ENCODE measurements at regions not wholly inside any gene's neighbourhood (a gene's known extent, or its start where the extent isn't known, plus 50 kb on each side); places are given as distances from the start of the nearest gene placed in this dataset.
"Not testable (repeated sequence)": the region's sequence is repeated elsewhere in the genome, so short reads cannot be mapped to it uniquely, and the experiment has no call there.

DNA sequence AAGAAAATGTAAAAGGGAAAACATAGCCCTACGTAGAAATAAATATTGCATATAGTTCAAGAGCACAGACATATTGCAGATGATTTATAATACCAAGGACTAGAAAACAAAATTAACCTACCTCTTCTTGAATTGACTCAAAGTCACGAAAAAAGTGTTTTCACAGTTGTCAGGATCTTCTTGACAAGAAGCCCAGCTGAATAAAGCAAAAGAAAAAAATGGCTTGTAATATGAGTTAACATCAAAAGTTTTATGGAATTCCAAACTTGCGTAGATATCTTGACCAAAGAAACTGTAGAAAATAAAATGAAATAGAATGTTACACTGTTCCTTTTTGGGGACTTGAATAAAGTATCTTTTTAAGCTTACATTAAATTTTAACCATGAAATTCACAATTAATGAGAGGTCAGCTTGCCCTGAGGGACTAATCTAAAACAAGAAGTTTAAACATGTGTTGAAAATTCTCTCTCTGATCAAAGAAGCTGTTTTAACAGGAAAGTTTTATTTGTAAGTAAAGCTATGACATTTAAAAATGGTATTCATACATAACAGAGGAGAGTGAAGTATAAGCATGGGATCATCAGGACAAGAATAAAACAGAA, 133.1 kb upstream of the SEMA3C start:
- Mint-ChIP-seq H3K4me3 (ENCODE audit: low read depth) (no peak overlapping the region), H3K27ac (no peak overlapping the region), H3K27me3 (ENCODE audit: low read depth) (no peaks in the 10 kb centered on the region), H3K4me1 (ENCODE audit: low read depth) (no peaks in the 10 kb centered on the region), H3K9me3 (peaks cover 31% of the 10 kb centered on the region), H3K36me3 (ENCODE audit: low read depth) (no peaks in the 10 kb centered on the region)
- intact Hi-C loops (cut with micrococcal nuclease), result loop anchor here (5.0 kb wide), 1 partner anchor 355 kb away; no protein-coding TSS in a partner anchor
- no peak for DNase-seq (ENCODE audit: low spot score)

DNA sequence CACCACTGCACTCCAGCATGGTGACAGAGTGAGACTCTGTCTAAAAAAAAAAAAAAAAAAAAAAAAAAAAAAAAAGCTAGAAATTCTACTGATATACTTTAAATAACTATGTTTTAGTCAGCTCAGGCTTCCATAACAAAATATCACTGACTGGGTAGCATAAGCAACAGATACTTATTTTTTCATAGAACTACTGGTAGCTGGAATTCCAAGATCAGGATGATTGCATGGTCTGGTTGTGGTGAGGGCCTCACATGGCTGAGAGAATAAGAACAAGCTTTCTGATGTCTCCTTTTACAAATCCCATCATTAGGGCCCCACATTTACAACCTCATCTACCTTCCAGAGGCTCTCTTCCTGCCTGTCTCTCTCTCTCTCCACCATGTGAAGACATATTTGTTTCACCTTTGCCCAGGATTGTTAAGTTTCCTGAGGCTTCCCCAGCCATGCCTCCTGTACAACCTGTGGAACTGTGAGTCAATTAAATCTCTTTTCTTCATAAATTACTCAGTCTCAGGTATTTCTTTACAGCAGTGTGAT, 126.7 kb upstream of the SEMA3C start:
- no peak for DNase-seq (ENCODE audit: low spot score)
- intact Hi-C loops (cut with micrococcal nuclease), result no loop called here
- H3K36me3 Mint-ChIP-seq (ENCODE audit: low read depth), result no peaks in the 10 kb centered on the region
- no peak overlapping the region for H3K4me3 Mint-ChIP-seq (ENCODE audit: low read depth)
- no peaks in the 10 kb centered on the region for H3K27me3 Mint-ChIP-seq (ENCODE audit: low read depth)
- H3K4me1 Mint-ChIP-seq (ENCODE audit: low read depth), result no peaks in the 10 kb centered on the region
- peaks cover 43% of the 10 kb centered on the region for H3K9me3 Mint-ChIP-seq
- H3K27ac Mint-ChIP-seq, result no peak overlapping the region

DNA sequence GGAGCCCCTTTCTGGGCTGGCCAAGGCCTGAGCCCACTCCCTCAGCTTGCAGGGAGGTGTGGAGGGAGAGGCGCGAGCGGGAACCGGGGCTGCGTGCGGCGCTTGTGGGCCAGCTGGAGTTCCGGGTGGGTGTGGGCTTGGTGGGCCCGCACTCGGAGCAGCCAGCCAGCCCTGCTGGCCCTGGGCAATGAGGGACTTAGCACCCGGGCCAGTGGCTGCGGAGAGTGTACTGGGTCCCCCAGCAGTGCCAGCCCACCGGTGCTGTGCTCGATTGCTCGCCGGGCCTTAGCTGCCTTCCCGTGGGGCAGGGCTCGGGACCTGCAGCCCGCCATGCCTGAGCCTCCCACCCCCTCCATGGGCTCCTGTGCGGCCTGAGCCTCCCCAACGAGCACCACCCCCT, 123.8 kb upstream of the SEMA3C start:
- H3K27me3 Mint-ChIP-seq (ENCODE audit: low read depth); H3K4me1 Mint-ChIP-seq (ENCODE audit: low read depth); intact Hi-C loops (cut with micrococcal nuclease); H3K4me3 Mint-ChIP-seq (ENCODE audit: low read depth); DNase-seq (ENCODE audit: low spot score); H3K27ac Mint-ChIP-seq; H3K36me3 Mint-ChIP-seq (ENCODE audit: low read depth): not testable (repeated sequence)
- H3K9me3 Mint-ChIP-seq, result peaks cover 35% of the 10 kb centered on the region

DNA sequence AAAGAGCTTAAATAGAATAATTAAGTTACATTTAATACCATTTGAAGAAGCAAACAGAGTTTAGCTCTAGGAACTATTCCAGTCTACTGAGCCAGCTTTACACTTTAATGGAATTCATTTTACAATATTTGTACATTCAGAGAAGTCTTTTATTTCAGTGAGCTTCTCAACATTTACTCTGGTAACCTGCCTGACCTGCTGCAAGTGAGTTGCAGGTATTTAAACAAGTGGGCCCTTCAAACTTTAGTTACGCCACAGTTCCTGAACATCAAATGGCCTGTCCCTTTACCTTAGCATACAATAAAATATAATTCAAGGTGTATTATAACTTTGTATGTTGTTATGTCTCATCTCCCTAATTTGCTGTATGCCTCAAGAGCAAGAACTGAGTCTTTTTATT, 121.6 kb upstream of the SEMA3C start:
- Mint-ChIP-seq H3K4me1 (ENCODE audit: low read depth) (no peaks in the 10 kb centered on the region), H3K36me3 (ENCODE audit: low read depth) (no peaks in the 10 kb centered on the region), H3K27me3 (ENCODE audit: low read depth) (no peaks in the 10 kb centered on the region), H3K27ac (no peak overlapping the region), H3K4me3 (ENCODE audit: low read depth) (no peak overlapping the region), H3K9me3 (peaks cover 23% of the 10 kb centered on the region)
- DNase-seq (ENCODE audit: low spot score), result no peak
- intact Hi-C loops (cut with micrococcal nuclease), result no loop called here

DNA sequence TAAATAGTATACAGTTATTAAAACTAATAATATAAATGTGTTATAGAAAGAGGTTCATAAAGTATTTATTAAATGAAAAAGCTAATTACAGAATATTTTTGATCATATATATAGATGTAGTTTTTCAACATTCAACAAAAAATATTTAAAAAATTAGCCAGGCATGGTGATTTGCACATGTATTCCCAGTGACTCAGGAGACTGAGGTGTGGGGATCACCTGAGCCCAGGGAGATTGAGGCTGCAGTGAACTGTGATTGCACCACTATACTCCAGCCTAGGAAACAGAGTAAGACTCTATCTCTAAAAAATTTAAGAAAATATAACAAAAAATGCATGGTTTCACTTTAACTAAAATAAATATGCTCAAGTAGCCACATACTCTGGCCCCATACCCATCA, 118.0 kb upstream of the SEMA3C start:
- H3K9me3 Mint-ChIP-seq, result peaks cover 19% of the 10 kb centered on the region
- H3K4me3 Mint-ChIP-seq (ENCODE audit: low read depth), result no peak overlapping the region
- H3K4me1 Mint-ChIP-seq (ENCODE audit: low read depth), result no peaks in the 10 kb centered on the region
- intact Hi-C loops (cut with micrococcal nuclease), result no loop called here
- no peak for DNase-seq (ENCODE audit: low spot score)
- H3K36me3 Mint-ChIP-seq (ENCODE audit: low read depth), result no peaks in the 10 kb centered on the region
- no peak overlapping the region for H3K27ac Mint-ChIP-seq
- no peaks in the 10 kb centered on the region for H3K27me3 Mint-ChIP-seq (ENCODE audit: low read depth)

DNA sequence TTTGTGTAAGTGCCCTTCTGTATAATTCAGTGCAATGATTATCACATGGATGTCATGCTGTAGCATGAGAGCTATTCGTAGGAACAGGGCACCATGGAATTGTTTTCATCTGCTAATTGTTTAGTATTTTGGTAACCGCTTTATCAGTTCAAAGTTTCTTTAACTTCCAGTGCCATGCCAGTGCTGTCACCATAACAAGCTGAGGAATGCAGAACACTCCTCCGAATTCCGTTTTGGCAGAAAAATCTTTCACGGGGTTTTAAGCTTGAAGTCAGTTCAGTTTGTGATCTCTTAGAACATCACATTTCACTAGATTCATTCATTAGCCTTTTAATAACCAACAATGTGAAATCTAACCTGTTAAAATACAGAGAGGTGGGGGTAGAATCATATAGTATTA, 117.2 kb upstream of the SEMA3C start:
- Mint-ChIP-seq H3K4me1 (ENCODE audit: low read depth) (no peaks in the 10 kb centered on the region), H3K27ac (no peak overlapping the region), H3K9me3 (peaks cover 15% of the 10 kb centered on the region), H3K27me3 (ENCODE audit: low read depth) (no peaks in the 10 kb centered on the region), H3K4me3 (ENCODE audit: low read depth) (no peak overlapping the region), H3K36me3 (ENCODE audit: low read depth) (no peaks in the 10 kb centered on the region)
- intact Hi-C loops (cut with micrococcal nuclease), result no loop called here
- no peak for DNase-seq (ENCODE audit: low spot score)

DNA sequence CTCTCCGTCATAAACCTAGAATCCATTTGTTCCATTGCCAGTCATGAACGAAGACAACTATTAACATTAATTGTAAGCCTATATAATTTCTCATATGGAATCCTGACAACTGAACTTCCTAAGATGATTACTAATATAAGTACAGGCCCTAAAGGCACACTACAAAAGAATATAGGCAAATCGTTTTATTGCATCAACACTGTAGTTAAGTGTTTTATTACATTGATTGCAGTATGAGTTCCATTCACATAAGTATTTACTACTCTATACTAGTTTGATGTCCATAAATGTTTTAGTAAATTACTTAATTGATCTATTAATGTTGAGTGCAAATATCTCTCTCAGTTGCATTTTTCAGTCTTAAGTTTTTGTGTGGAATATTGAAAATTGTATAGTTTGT, 113.1 kb upstream of the SEMA3C start:
- Mint-ChIP-seq H3K27me3 (ENCODE audit: low read depth) (no peaks in the 10 kb centered on the region), H3K9me3 (peaks cover 11% of the 10 kb centered on the region), H3K27ac (no peak overlapping the region), H3K36me3 (ENCODE audit: low read depth) (no peaks in the 10 kb centered on the region), H3K4me1 (ENCODE audit: low read depth) (no peaks in the 10 kb centered on the region), H3K4me3 (ENCODE audit: low read depth) (no peak overlapping the region)
- intact Hi-C loops (cut with micrococcal nuclease), result no loop called here
- no peak for DNase-seq (ENCODE audit: low spot score)

DNA sequence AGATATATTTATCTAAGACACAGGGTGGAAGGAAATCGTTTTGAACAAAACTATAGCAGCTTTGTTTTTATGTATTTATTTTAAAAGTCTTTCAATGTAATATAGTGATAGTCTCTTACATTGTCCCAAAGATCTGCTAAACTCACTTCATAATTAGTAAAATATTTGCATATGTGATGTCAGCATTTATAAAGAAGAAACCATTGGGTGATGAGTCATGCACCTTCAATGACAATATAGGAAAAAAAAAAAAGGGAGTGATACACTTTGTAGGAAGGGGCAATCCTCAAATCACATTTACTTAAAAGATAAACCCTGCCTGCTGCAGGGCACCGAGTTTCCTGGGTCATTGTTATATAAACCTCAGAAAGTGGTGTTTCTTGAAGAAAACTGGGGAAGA, 112.4 kb upstream of the SEMA3C start:
- Mint-ChIP-seq H3K27ac (no peak overlapping the region), H3K4me3 (ENCODE audit: low read depth) (no peak overlapping the region), H3K36me3 (ENCODE audit: low read depth) (no peaks in the 10 kb centered on the region), H3K4me1 (ENCODE audit: low read depth) (no peaks in the 10 kb centered on the region), H3K9me3 (peaks cover 11% of the 10 kb centered on the region), H3K27me3 (ENCODE audit: low read depth) (no peaks in the 10 kb centered on the region)
- no peak for DNase-seq (ENCODE audit: low spot score)
- intact Hi-C loops (cut with micrococcal nuclease), result no loop called here

DNA sequence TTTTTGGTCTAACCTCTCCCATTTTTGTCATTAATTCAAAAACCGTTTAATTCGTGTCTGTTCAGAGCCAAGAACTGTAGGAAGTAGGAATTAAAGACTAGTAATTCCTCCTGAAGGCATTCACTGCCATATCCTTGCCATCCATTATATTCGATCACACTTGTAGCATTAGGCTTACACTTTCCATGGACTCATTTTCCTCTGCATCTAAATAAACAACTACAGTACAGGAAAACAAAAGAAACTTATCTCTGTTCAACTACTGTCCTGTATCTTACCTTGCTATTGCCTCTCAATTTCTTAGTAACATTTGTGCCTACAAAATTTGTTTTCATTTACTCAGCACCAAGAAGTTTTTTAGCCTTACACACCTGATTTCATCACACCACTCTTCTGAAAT, 111.6 kb upstream of the SEMA3C start:
- Mint-ChIP-seq H3K4me1 (ENCODE audit: low read depth) (no peaks in the 10 kb centered on the region), H3K27ac (no peak overlapping the region), H3K36me3 (ENCODE audit: low read depth) (no peaks in the 10 kb centered on the region), H3K9me3 (peaks cover 8% of the 10 kb centered on the region), H3K27me3 (ENCODE audit: low read depth) (no peaks in the 10 kb centered on the region), H3K4me3 (ENCODE audit: low read depth) (no peak overlapping the region)
- intact Hi-C loops (cut with micrococcal nuclease), result no loop called here
- DNase-seq (ENCODE audit: low spot score), result no peak

DNA sequence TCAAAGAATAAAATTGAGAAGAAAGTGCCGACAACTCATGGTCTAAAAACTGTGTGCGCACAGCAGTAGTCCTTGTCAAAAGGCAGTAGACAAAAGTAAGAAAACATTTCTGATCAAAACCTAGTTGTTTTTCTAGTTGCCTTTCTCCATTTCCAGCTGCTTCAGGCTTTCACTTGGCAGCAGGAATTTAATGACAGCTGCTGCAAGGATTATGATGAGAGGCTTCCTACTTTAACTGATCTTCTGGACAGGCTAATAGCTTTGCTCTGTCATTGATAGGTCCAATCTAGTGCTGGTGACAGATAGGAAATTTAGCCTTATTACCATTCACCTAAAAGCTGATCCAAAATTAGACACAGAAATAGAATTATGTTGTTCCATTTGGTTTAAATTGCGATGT, 110.7 kb upstream of the SEMA3C start:
- no peak overlapping the region for H3K27ac Mint-ChIP-seq
- peaks cover 4% of the 10 kb centered on the region for H3K9me3 Mint-ChIP-seq
- no peak for DNase-seq (ENCODE audit: low spot score)
- no peaks in the 10 kb centered on the region for H3K4me1 Mint-ChIP-seq (ENCODE audit: low read depth)
- H3K4me3 Mint-ChIP-seq (ENCODE audit: low read depth), result no peak overlapping the region
- H3K36me3 Mint-ChIP-seq (ENCODE audit: low read depth), result no peaks in the 10 kb centered on the region
- no peaks in the 10 kb centered on the region for H3K27me3 Mint-ChIP-seq (ENCODE audit: low read depth)
- intact Hi-C loops (cut with micrococcal nuclease), result no loop called here

DNA sequence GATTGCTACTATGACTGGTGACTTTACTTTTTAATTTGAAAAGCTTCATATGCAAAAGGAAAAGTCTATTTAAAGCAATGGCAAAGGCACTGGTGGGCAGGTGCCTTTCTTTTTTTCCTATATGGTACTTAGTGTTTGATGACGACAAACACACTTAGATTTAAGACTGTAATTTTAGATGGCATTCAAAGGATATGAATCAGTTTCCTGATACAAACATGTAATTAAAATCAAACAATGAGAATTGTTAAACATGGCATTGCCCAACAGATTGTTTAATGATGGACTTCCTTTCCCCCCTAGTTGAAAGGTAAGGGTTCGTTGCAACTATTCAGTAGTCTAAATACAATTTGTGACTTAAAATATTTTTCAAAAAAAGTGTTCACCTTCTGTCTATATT, 106.5 kb upstream of the SEMA3C start:
- H3K9me3 Mint-ChIP-seq, result peaks cover 8% of the 10 kb centered on the region
- intact Hi-C loops (cut with micrococcal nuclease), result no loop called here
- no peaks in the 10 kb centered on the region for H3K36me3 Mint-ChIP-seq (ENCODE audit: low read depth)
- H3K27ac Mint-ChIP-seq, result no peak overlapping the region
- no peaks in the 10 kb centered on the region for H3K4me1 Mint-ChIP-seq (ENCODE audit: low read depth)
- H3K27me3 Mint-ChIP-seq (ENCODE audit: low read depth), result no peaks in the 10 kb centered on the region
- no peak for DNase-seq (ENCODE audit: low spot score)
- no peak overlapping the region for H3K4me3 Mint-ChIP-seq (ENCODE audit: low read depth)

DNA sequence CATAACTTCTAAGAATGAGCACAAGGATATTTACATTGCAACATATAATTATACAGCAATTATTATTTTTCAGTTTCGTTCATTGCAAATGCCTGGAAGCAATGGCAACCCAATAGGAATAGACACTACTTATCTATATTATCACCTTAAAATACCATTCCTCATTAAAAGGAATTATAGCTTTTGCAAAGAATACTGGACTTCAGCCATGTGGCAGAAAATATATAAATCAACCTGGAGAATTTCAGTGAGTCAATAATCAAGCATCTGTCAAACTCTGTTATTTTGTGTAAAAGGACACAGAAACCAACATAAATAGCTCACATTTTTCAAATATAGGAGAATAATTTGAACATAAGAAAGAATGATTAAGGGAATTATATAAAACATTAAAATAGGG, 96.1 kb upstream of the SEMA3C start:
- DNase-seq (ENCODE audit: low spot score), result no peak
- H3K4me3 Mint-ChIP-seq (ENCODE audit: low read depth), result no peak overlapping the region
- no peaks in the 10 kb centered on the region for H3K4me1 Mint-ChIP-seq (ENCODE audit: low read depth)
- intact Hi-C loops (cut with micrococcal nuclease), result no loop called here
- H3K9me3 Mint-ChIP-seq, result peaks cover 9% of the 10 kb centered on the region
- no peak overlapping the region for H3K27ac Mint-ChIP-seq
- H3K27me3 Mint-ChIP-seq (ENCODE audit: low read depth), result no peaks in the 10 kb centered on the region
- no peaks in the 10 kb centered on the region for H3K36me3 Mint-ChIP-seq (ENCODE audit: low read depth)

DNA sequence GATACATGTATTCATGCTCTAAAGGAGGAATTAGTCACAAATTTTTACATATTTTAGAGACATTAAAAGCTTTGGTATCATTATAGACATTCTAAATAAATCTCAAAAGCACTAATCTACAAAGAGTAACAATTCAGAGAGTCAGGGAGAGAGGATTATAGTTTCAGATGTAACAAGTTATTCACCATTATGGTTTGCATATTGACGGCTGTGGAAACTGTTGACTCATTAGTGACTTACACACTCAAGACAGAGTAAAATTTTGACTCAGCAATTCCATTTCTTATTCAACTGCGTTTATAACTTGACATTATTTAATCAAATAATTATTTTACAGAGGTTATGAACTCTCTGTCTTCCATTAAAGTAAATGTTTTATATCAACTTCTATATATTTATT, 95.4 kb upstream of the SEMA3C start:
- peaks cover 9% of the 10 kb centered on the region for H3K9me3 Mint-ChIP-seq
- H3K4me3 Mint-ChIP-seq (ENCODE audit: low read depth), result no peak overlapping the region
- no peaks in the 10 kb centered on the region for H3K4me1 Mint-ChIP-seq (ENCODE audit: low read depth)
- no peak for DNase-seq (ENCODE audit: low spot score)
- no peaks in the 10 kb centered on the region for H3K36me3 Mint-ChIP-seq (ENCODE audit: low read depth)
- H3K27ac Mint-ChIP-seq, result no peak overlapping the region
- H3K27me3 Mint-ChIP-seq (ENCODE audit: low read depth), result no peaks in the 10 kb centered on the region
- intact Hi-C loops (cut with micrococcal nuclease), result no loop called here
